ENCODE measurements at regions not wholly inside any gene's neighbourhood (a gene's known extent, or its start where the extent isn't known, plus 50 kb on each side); places are given as distances from the start of the nearest gene placed in this dataset.

- TF ChIP-seq CTCF (IDR thresholded peaks at IDR 0.05; ENCODE audit: insufficient read depth, low read length) (no peak), REST (IDR thresholded peaks at IDR 0.05; ENCODE audit: insufficient replicate concordance, low read depth) (no peak), GABPA (IDR thresholded peaks at IDR 0.05; ENCODE audit: low read depth) (no peak), POLR2AphosphoS5 (IDR thresholded peaks at IDR 0.05; ENCODE audit: low read depth) (no peak), SPI1 (IDR thresholded peaks at IDR 0.05; ENCODE audit: borderline replicate concordance, low read depth) (no peak)
Observed at GRCh38 chrX:150269605-150270254, 93.4 kb upstream of the MAMLD1 start.
